ENCODE measurements at regions not wholly inside any gene's neighbourhood (a gene's known extent, or its start where the extent isn't known, plus 50 kb on each side); places are given as distances from the start of the nearest gene placed in this dataset.

DNA sequence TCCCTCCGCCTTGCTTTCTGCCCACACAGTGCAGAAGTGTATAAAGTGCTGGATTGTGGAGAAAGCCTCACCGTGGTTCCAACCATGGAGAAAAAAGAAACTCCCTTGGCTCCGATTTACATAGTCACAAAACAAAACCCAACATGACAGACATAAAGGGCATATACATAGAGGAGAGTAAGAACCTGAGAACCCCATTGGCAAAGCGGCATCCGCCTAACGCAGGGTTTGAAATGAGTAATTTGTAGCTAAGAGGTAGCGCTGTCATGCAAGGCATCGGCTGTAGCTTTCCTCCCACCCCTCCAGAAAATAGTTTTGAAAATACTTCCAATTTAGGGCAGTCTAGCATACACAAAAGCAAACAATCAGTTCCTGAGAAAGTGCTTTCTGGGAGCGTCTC lies 126.0 kb upstream of the NRBF2 start:
- TF ChIP-seq CTCF (IDR thresholded peaks at IDR 0.05): no peak
- no peak for TF ChIP-seq EZH2 (IDR thresholded peaks at IDR 0.05; ENCODE audit: borderline replicate concordance, insufficient read depth, low read depth, low read length, poor library complexity, severe bottlenecking)

Measured in B cell (primary cell).